A549 (cell line): ENCODE measurements at regions not wholly inside any gene's neighbourhood (a gene's known extent, or its start where the extent isn't known, plus 50 kb on each side); places are given as distances from the start of the nearest gene placed in this dataset.

Source experiments
- ATAC-seq, 2 experiments: fragments of 200-7000 bp in 1 of 2; fragments of >200 bp in 1 of 2; cut with Nextera tagmentation in 1 of 2; cut with Tn5 transposase in 1 of 2; 3 replicates each; pipeline versions ENCODE4 v1.8.0 to v1.9.1; 2018 to 2020; ENCODE audit warnings: mild to moderate bottlenecking in 1 of 2, moderate library complexity in 1 of 2
- CTCF ChIA-PET: fragments of 300-600 bp; sonication (Branson Sonifier 250); formaldehyde crosslinking; extraction: SDS; loops from one replicate; lab custom pipeline; 2021; ENCODE audit warnings: antibody characterized with exemption, inconsistent platforms; lab: Yijun Ruan, JAX
- POLR2A ChIA-PET: fragments of 350-600 bp; formaldehyde crosslinking; extraction: SDS; loops from one replicate; lab custom pipeline; 2021; ENCODE audit warnings: antibody characterized with exemption, inconsistent platforms; lab: Yijun Ruan, JAX
- DNase-seq, 2 experiments: peaks; one replicate each; pipeline versions ENCODE4 v3.0.0 to v3.0.0-alpha.2; 2011 to 2016; ENCODE audit warnings: low read depth in 1 of 2, low spot score in 1 of 2
- FAIRE-seq: peaks from 2 replicates; lab custom pipeline; 2011; peaks lifted over from hg19 to GRCh38; lab: Jason Lieb, UNC
- H3K27ac ChIP-seq, 2 experiments: fragments of >200 bp; sonication (Bioruptor Twin); formaldehyde crosslinking; 3 replicates each; pipeline ENCODE4 v1.5.1; 2016 to 2017
- H3K4me1 ChIP-seq: fragments of >200 bp; sonication (Bioruptor Twin); formaldehyde crosslinking; 3 replicates; pipeline ENCODE4 v1.6.1; 2016
- H3K4me2 ChIP-seq: fragments of >200 bp; sonication (Bioruptor Twin); formaldehyde crosslinking; 3 replicates; pipeline ENCODE4 v1.6.1; 2016
- H3K4me3 ChIP-seq: fragments of >200 bp; sonication (Bioruptor Twin); formaldehyde crosslinking; 3 replicates; pipeline ENCODE4 v1.5.1; 2016
- H3K9me3 ChIP-seq: fragments of >200 bp; sonication (Bioruptor Twin); formaldehyde crosslinking; 3 replicates; pipeline ENCODE4 v1.6.1; 2016
- CBX2 ChIP-seq: fragments of 200-600 bp; sonication (generic); IDR thresholded peaks from 2 replicates; pipeline ENCODE4 v1.6.1; 2016; ENCODE audit warnings: low read depth, mild to moderate bottlenecking, borderline replicate concordance
- CBX8 ChIP-seq: fragments of 200-600 bp; sonication (generic); IDR thresholded peaks from 2 replicates; pipeline ENCODE4 v1.6.1; 2016
- CEBPB ChIP-seq, 2 experiments: fragments of >200 bp in 1 of 2; sonication (Bioruptor Twin) in 1 of 2; formaldehyde crosslinking in 1 of 2; IDR thresholded peaks; 2 replicates each; pipeline ENCODE4 v1.6.1; 2012 to 2016
- CHD2 ChIP-seq: fragments of 150-350 bp; IDR thresholded peaks from 2 replicates; pipeline ENCODE4 v1.6.1; 2014; ENCODE audit warnings: low read length; ENCODE audit not compliant: partially characterized antibody
- ESRRA ChIP-seq: fragments of 150-350 bp; IDR thresholded peaks from 2 replicates; pipeline ENCODE4 v1.6.1; 2014; ENCODE audit warnings: mild to moderate bottlenecking, low read length, borderline replicate concordance
- GATA3 ChIP-seq: IDR thresholded peaks from 2 replicates; pipeline ENCODE4 v1.6.1; 2012; ENCODE audit warnings: borderline replicate concordance
- HEYL ChIP-seq: fragments of 250-450 bp; sonication (Bioruptor Pico); IDR thresholded peaks from 2 replicates; pipeline ENCODE4 v1.8.0; 2021; ENCODE audit warnings: mild to moderate bottlenecking, moderate library complexity
- HMGXB4 ChIP-seq: fragments of 250-450 bp; sonication (Bioruptor Pico); IDR thresholded peaks from 2 replicates; pipeline ENCODE4 v1.5.0; 2021; ENCODE audit warnings: mild to moderate bottlenecking, moderate library complexity, borderline replicate concordance
- HOXA7 ChIP-seq: fragments of 250-450 bp; sonication (Bioruptor Pico); IDR thresholded peaks from 2 replicates; pipeline ENCODE4 v1.5.0; 2020; ENCODE audit warnings: mild to moderate bottlenecking, moderate library complexity
- HOXB5 ChIP-seq: fragments of 250-450 bp; sonication (Bioruptor Pico); IDR thresholded peaks from 2 replicates; pipeline ENCODE4 v1.5.0; 2020; ENCODE audit warnings: mild to moderate bottlenecking, moderate library complexity
- JUN ChIP-seq, 2 experiments: fragments of >200 bp; sonication (Bioruptor Twin); formaldehyde crosslinking; IDR thresholded peaks; 2 replicates in 1 of 2; 3 replicates in 1 of 2; pipeline ENCODE4 v1.6.1; 2016 to 2017
- KDM5A ChIP-seq: fragments of 200-600 bp; sonication (generic); IDR thresholded peaks from 2 replicates; pipeline ENCODE4 v1.6.1; 2016; ENCODE audit warnings: antibody characterized with exemption, mild to moderate bottlenecking
- MAZ ChIP-seq: fragments of 150-350 bp; IDR thresholded peaks from 2 replicates; pipeline ENCODE4 v1.6.1; 2014; ENCODE audit warnings: antibody characterized with exemption, low read depth, low read length, borderline replicate concordance
- NPAS2 ChIP-seq: fragments of 250-450 bp; sonication (Bioruptor Pico); IDR thresholded peaks from 2 replicates; pipeline ENCODE4 v1.8.0; 2022; ENCODE audit warnings: mild to moderate bottlenecking, moderate library complexity, borderline replicate concordance
- NR3C1 ChIP-seq: fragments of >200 bp; sonication (Bioruptor Twin); formaldehyde crosslinking; IDR thresholded peaks from 3 replicates; pipeline ENCODE4 v1.6.1; 2017
- PBX3 ChIP-seq: IDR thresholded peaks from 2 replicates; pipeline ENCODE4 v1.6.1; 2012
- POLR2A ChIP-seq: IDR thresholded peaks from 2 replicates; pipeline ENCODE4 v1.6.1; 2012; ENCODE audit warnings: mild to moderate bottlenecking, low read length
- RAD21 ChIP-seq, 2 experiments: fragments of >200 bp in 1 of 2; sonication (Bioruptor Twin) in 1 of 2; formaldehyde crosslinking in 1 of 2; IDR thresholded peaks in 1 of 2; conservative IDR thresholded peaks in 1 of 2; 2 replicates in 1 of 2; 3 replicates in 1 of 2; pipeline ENCODE4 v1.6.1; 2012 to 2018; ENCODE audit warnings: inconsistent platforms in 1 of 2
- RARB ChIP-seq: fragments of 250-450 bp; sonication (Bioruptor Pico); IDR thresholded peaks from 2 replicates; pipeline ENCODE4 v1.8.0; 2021; ENCODE audit warnings: mild to moderate bottlenecking, moderate library complexity
- RNF2 ChIP-seq: fragments of 200-600 bp; sonication (generic); IDR thresholded peaks from 2 replicates; pipeline ENCODE4 v1.6.1; 2016; ENCODE audit warnings: low read depth, mild to moderate bottlenecking, antibody characterized with exemption, moderate library complexity, borderline replicate concordance
- SMC3 ChIP-seq: fragments of >200 bp; sonication (Bioruptor Twin); formaldehyde crosslinking; IDR thresholded peaks from 3 replicates; pipeline ENCODE4 v1.6.1; 2018; ENCODE audit warnings: inconsistent platforms
- TFCP2L1 ChIP-seq: fragments of 250-450 bp; sonication (Bioruptor Pico); IDR thresholded peaks from 2 replicates; pipeline ENCODE4 v1.5.0; 2021; ENCODE audit warnings: mild to moderate bottlenecking
- ZC3H11A ChIP-seq: fragments of 450-650 bp; IDR thresholded peaks from 2 replicates; pipeline ENCODE4 v1.6.1; 2014; ENCODE audit warnings: antibody characterized with exemption, mild to moderate bottlenecking
- ZSCAN20 ChIP-seq: fragments of 250-450 bp; sonication (Bioruptor Pico); IDR thresholded peaks from 2 replicates; pipeline ENCODE4 v1.8.0; 2022; ENCODE audit warnings: mild to moderate bottlenecking, moderate library complexity
- WGBS: methylation state at CpG from one replicate; pipeline ENCODE4 v1.1.6; 2017; ENCODE audit errors: missing lambda C conversion rate; 5-methylcytosine and 5-hydroxymethylcytosine counted together

GRCh38 chr2:164335947-164336346 lies 285.3 kb downstream of the GRB14 start:
- no peaks in the 10 kb centered on the region for H3K4me1 ChIP-seq
- no peak for FAIRE-seq
- TF ChIP-seq RNF2 (no peak), PBX3 (no peak), RARB (CRISPR knock-in tag) (no peak), CEBPB (IDR thresholded peaks at IDR 0.05) (no peak), ZC3H11A (no peak), HOXB5 (CRISPR knock-in tag) (no peak), HMGXB4 (CRISPR knock-in tag) (no peak), NR3C1 (no peak), HOXA7 (CRISPR knock-in tag) (no peak)
- TF ChIP-seq, all 56 proteins: peak for 0
- Histone ChIP-seq H3K27ac (no peak overlapping the region), H3K9me3 (no peaks in the 10 kb centered on the region), H3K4me2 (no peak overlapping the region), H3K4me3 (no peak overlapping the region)
- WGBS, result 36% methylated on average over 2 of the region's 2 CpGs
- POLR2A ChIA-PET, result no interaction called here
- ATAC-seq, result no peak
- no peak for DNase-seq
- CTCF ChIA-PET, result no interaction called here

GRCh38 chr2:164335128-164335527 lies 286.2 kb downstream of the GRB14 start:
- ChIA-PET POLR2A (no interaction called here), CTCF (no interaction called here)
- no peak overlapping the region for H3K4me3 ChIP-seq
- 55% methylated on average over 2 of the region's 2 CpGs for WGBS
- no peak for ATAC-seq
- no peak for FAIRE-seq
- no peaks in the 10 kb centered on the region for H3K4me1 ChIP-seq
- H3K27ac ChIP-seq, result no peak overlapping the region
- no peak overlapping the region for H3K4me2 ChIP-seq
- TF ChIP-seq HMGXB4 (CRISPR knock-in tag) (no peak), NPAS2 (no peak), CBX8 (no peak), CHD2 (no peak), HEYL (CRISPR knock-in tag) (no peak), SMC3 (no peak), CBX2 (no peak), MAZ (no peak), RAD21 (conservative IDR thresholded peaks at IDR 0.05 in 1 of 2, IDR thresholded peaks at IDR 0.05 in 1 of 2) (no peak), JUN (IDR thresholded peaks at IDR 0.05) (no peak), TFCP2L1 (CRISPR knock-in tag) (no peak), ESRRA (no peak), ZSCAN20 (CRISPR knock-in tag) (no peak), POLR2A (no peak), KDM5A (no peak), GATA3 (no peak)
- DNase-seq, result no peak
- H3K9me3 ChIP-seq, result no peaks in the 10 kb centered on the region
